HCT116 (cell line): ENCODE measurements at regions not wholly inside any gene's neighbourhood (a gene's known extent, or its start where the extent isn't known, plus 50 kb on each side); places are given as distances from the start of the nearest gene placed in this dataset.

ENCODE experiments used
- ATAC-seq: fragments of 200-7000 bp; cut with Tn5 transposase; 2 replicates; pipeline ENCODE4 v1.9.1; 2020; ENCODE audit warnings: mild to moderate bottlenecking, moderate library complexity
- BruUV-seq: library from RNA; stranded (reverse); fragments of 400-500 nt; replicated peaks from 2 replicates; lab custom pipeline; 2021; lab: Mats Ljungman, UMichigan
- CTCF ChIA-PET: fragments of 300-600 bp; sonication (Branson Sonifier 250); formaldehyde crosslinking; loops from one replicate; lab custom pipeline; 2021; ENCODE audit warnings: antibody characterized with exemption; lab: Charles Lee
- POLR2A ChIA-PET: fragments of 300-600, 350-600 bp; sonication (Branson Sonifier 250); formaldehyde crosslinking; loops from one replicate; lab custom pipeline; 2021; ENCODE audit warnings: antibody characterized with exemption; lab: Charles Lee
- RAD21 ChIA-PET, 2 experiments: fragments of 300-600 bp; sonication (Branson Sonifier 250); formaldehyde crosslinking; loops; one replicate each; lab custom pipeline; 2023; ENCODE audit warnings: low total read pairs in 2 of 2; ENCODE audit not compliant: uncharacterized antibody in 2 of 2, unreplicated experiment in 2 of 2, low non-redundant PET in 1 of 2; lab: Charles Lee
- DNase-seq: peaks from one replicate; pipeline ENCODE4 v3.0.0-alpha.2; 2010; ENCODE audit warnings: low read depth, low spot score
- H2AFZ ChIP-seq: fragments of 200-600 bp; shearing (Covaris generic), sonication (generic); 2 replicates; pipeline ENCODE4 v1.6.1; 2017; ENCODE audit warnings: low read depth, mixed run types, mixed read lengths, antibody characterized with exemption, low read length; ENCODE audit not compliant: poor library complexity, severe bottlenecking
- H3K27ac ChIP-seq: 2 replicates; pipeline ENCODE4 v1.5.1; 2012; ENCODE audit warnings: low read depth, low read length
- H3K27me3 ChIP-seq: fragments of 200-600 bp; sonication (generic); 2 replicates; pipeline ENCODE4 v1.6.1; 2016; ENCODE audit warnings: mixed run types, low read length, mixed read lengths; ENCODE audit not compliant: insufficient read depth
- H3K36me3 ChIP-seq, 2 experiments: fragments of 200-500 bp in 1 of 2; fragments of 200-600 bp in 1 of 2; sonication (Bioruptor generic) in 1 of 2; sonication (generic) in 1 of 2; 2 replicates each; pipeline versions ENCODE4 v1.5.1 to v1.6.1; 2014 to 2016; ENCODE audit warnings: low read length in 2 of 2, inconsistent platforms in 1 of 2, mixed read lengths in 1 of 2, mixed run types in 1 of 2; ENCODE audit not compliant: insufficient read depth in 2 of 2, control insufficient read depth in 1 of 2
- H3K4me1 ChIP-seq, 2 experiments: fragments of 200-600 bp in 1 of 2; sonication (generic) in 1 of 2; 2 replicates each; pipeline versions ENCODE4 v1.5.1 to v1.6.1; 2012 to 2017; ENCODE audit warnings: low read length in 2 of 2, inconsistent platforms in 1 of 2, mild to moderate bottlenecking in 1 of 2, mixed read lengths in 1 of 2, mixed run types in 1 of 2, moderate library complexity in 1 of 2; ENCODE audit not compliant: insufficient read depth in 2 of 2, control insufficient read depth in 1 of 2
- H3K4me2 ChIP-seq: fragments of 200-600 bp; sonication (generic); 2 replicates; pipeline ENCODE4 v1.6.1; 2017; ENCODE audit warnings: mixed run types, low read length, mixed read lengths
- H3K4me3 ChIP-seq, 2 experiments: fragments of 200-600 bp in 1 of 2; sonication (generic) in 1 of 2; replicated peaks in 1 of 2; 2 replicates each; pipeline ENCODE4 v1.5.1; 2011 to 2016; ENCODE audit warnings: low read length in 2 of 2, control low read depth in 1 of 2, low read depth in 1 of 2, mild to moderate bottlenecking in 1 of 2, mixed read lengths in 1 of 2, mixed run types in 1 of 2
- H3K79me2 ChIP-seq: fragments of 200-600 bp; sonication (generic); 2 replicates; pipeline ENCODE4 v1.6.1; 2017; ENCODE audit warnings: mild to moderate bottlenecking, mixed run types, low read length, moderate library complexity, mixed read lengths; ENCODE audit not compliant: insufficient read depth
- H3K9ac ChIP-seq: fragments of 200-600 bp; sonication (generic); 2 replicates; pipeline ENCODE4 v1.6.1; 2016; ENCODE audit warnings: low read length, mixed read lengths
- H3K9me2 ChIP-seq: fragments of 200-600 bp; sonication (generic), shearing (Covaris generic); 2 replicates; pipeline ENCODE4 v1.6.1; 2017; ENCODE audit warnings: mixed run types, mild to moderate bottlenecking, moderate library complexity; ENCODE audit not compliant: insufficient read depth
- H3K9me3 ChIP-seq, 2 experiments: fragments of 200-500 bp in 1 of 2; fragments of 200-600 bp in 1 of 2; sonication (Bioruptor generic) in 1 of 2; sonication (generic) in 1 of 2; 2 replicates each; pipeline ENCODE4 v1.6.1; 2014 to 2017; ENCODE audit warnings: low read length in 2 of 2, mixed read lengths in 2 of 2, inconsistent platforms in 1 of 2, low read depth in 1 of 2, mild to moderate bottlenecking in 1 of 2, mixed run types in 1 of 2, moderate library complexity in 1 of 2; ENCODE audit not compliant: control insufficient read depth in 1 of 2, insufficient read depth in 1 of 2
- H4K20me1 ChIP-seq: fragments of 200-600 bp; sonication (generic), shearing (Covaris generic); 2 replicates; pipeline ENCODE4 v1.6.1; 2017; ENCODE audit warnings: mixed run types, mild to moderate bottlenecking, moderate library complexity; ENCODE audit not compliant: insufficient read depth
- ATF3 ChIP-seq: IDR thresholded peaks from 2 replicates; pipeline ENCODE4 v1.6.1; 2012
- CBX3 ChIP-seq: IDR thresholded peaks from 2 replicates; pipeline ENCODE4 v1.6.1; 2012; ENCODE audit warnings: low read depth
- CEBPB ChIP-seq: IDR thresholded peaks from 2 replicates; pipeline ENCODE4 v1.6.1; 2012; ENCODE audit warnings: low read depth
- CTCF ChIP-seq, 3 experiments: fragments of 200-600 bp in 1 of 3; sonication (generic) in 1 of 3; IDR thresholded peaks in 2 of 3; conservative IDR thresholded peaks in 1 of 3; 2 replicates each; pipeline ENCODE4 v1.5.1; 2012 to 2017; ENCODE audit warnings: low read depth in 2 of 3, low read length in 2 of 3, antibody characterized with exemption in 1 of 3, borderline replicate concordance in 1 of 3, control low read depth in 1 of 3, mild to moderate bottlenecking in 1 of 3, mixed read lengths in 1 of 3, mixed run types in 1 of 3, moderate library complexity in 1 of 3; ENCODE audit not compliant: insufficient read depth in 1 of 3
- EGR1 ChIP-seq: IDR thresholded peaks from 2 replicates; pipeline ENCODE4 v1.6.1; 2012; ENCODE audit warnings: low read depth
- ELF1 ChIP-seq: IDR thresholded peaks from 2 replicates; pipeline ENCODE4 v1.6.1; 2012; ENCODE audit warnings: low read depth, borderline replicate concordance
- EZH2 ChIP-seq: fragments of 200-600 bp; sonication (generic); IDR thresholded peaks from 2 replicates; pipeline ENCODE4 v1.6.1; 2017; ENCODE audit warnings: antibody characterized with exemption, mixed run types
- EZH2phosphoT487 ChIP-seq: fragments of 200-600 bp; IDR thresholded peaks from 2 replicates; pipeline ENCODE4 v1.6.1; 2018; ENCODE audit warnings: antibody characterized with exemption, borderline replicate concordance
- POLR2AphosphoS5 ChIP-seq: IDR thresholded peaks from 2 replicates; pipeline ENCODE4 v1.6.1; 2011; ENCODE audit warnings: mild to moderate bottlenecking, low read depth, low read length, moderate library complexity
- RAD21 ChIP-seq: IDR thresholded peaks from 2 replicates; pipeline ENCODE4 v1.6.1; 2012; ENCODE audit warnings: low read depth, mild to moderate bottlenecking
- SIN3A ChIP-seq: IDR thresholded peaks from 2 replicates; pipeline ENCODE4 v1.6.1; 2012; ENCODE audit warnings: low read depth
- YY1 ChIP-seq: IDR thresholded peaks from 2 replicates; pipeline ENCODE4 v1.6.1; 2011; ENCODE audit warnings: low read length, low read depth, moderate library complexity, mild to moderate bottlenecking; ENCODE audit not compliant: insufficient replicate concordance; ENCODE audit errors: extremely low read depth
- ZBTB33 ChIP-seq: IDR thresholded peaks from 2 replicates; pipeline ENCODE4 v1.6.1; 2011; ENCODE audit warnings: mild to moderate bottlenecking, low read length, moderate library complexity; ENCODE audit not compliant: insufficient replicate concordance; ENCODE audit errors: extremely low read depth
- ZFX ChIP-seq: fragments of 450-650 bp; IDR thresholded peaks from 2 replicates; pipeline ENCODE4 v1.6.1; 2017
- intact Hi-C: fragments of 100-400 bp; cut with micrococcal nuclease; formaldehyde crosslinking; loops from 2 replicates; pipeline ENCODE4 v1.10.0; 2022

- ChIA-PET RAD21 (no interaction called here), POLR2A (no interaction called here), CTCF (no interaction called here)
- Histone ChIP-seq H2AFZ (peak overlapping the region; percentile 89), H3K4me3 (no peak overlapping the region), H3K9me3 (no peaks in the 10 kb centered on the region), H3K79me2 (no peaks in the 10 kb centered on the region), H3K36me3 (no peaks in the 10 kb centered on the region), H3K4me1 (peaks cover 30 to 46% of the 10 kb centered on the region in 2 experiments), H3K9me2 (no peaks in the 10 kb centered on the region), H3K9ac (no peak overlapping the region), H3K4me2 (peak overlapping the region; percentile 29), H4K20me1 (no peaks in the 10 kb centered on the region), H3K27me3 (no peaks in the 10 kb centered on the region), H3K27ac (no peak overlapping the region)
- no TSS peak for BruUV-seq
- intact Hi-C loops = no loop called here
- TF ChIP-seq EZH2 (no peak), POLR2AphosphoS5 (no peak), SIN3A (no peak), ZFX (no peak), YY1 (no peak), EGR1 (no peak)
- no peak for ATAC-seq
- DNase-seq = no peak
Observed at GRCh38 chr7:94303118-94303517, 91.6 kb upstream of the COL1A2 start.

GRCh38 chr7:94303695-94304094 is 91.0 kb upstream of the COL1A2 start:
- Histone ChIP-seq H3K27me3 (no peaks in the 10 kb centered on the region), H2AFZ (peak overlapping the region; percentile 89), H3K79me2 (no peaks in the 10 kb centered on the region), H3K4me1 (peaks cover 30 to 46% of the 10 kb centered on the region in 2 experiments), H3K36me3 (no peaks in the 10 kb centered on the region), H3K9ac (no peak overlapping the region), H3K4me3 (no peak overlapping the region), H4K20me1 (no peaks in the 10 kb centered on the region), H3K27ac (no peak overlapping the region), H3K4me2 (peak overlapping the region; percentile 29), H3K9me3 (no peaks in the 10 kb centered on the region), H3K9me2 (no peaks in the 10 kb centered on the region)
- ATAC-seq (no peak), DNase-seq (no peak)
- RAD21 ChIA-PET = no interaction called here
- intact Hi-C loops = no loop called here
- CTCF ChIA-PET = no interaction called here
- POLR2A ChIA-PET = no interaction called here
- no TSS peak for BruUV-seq
- TF ChIP-seq ZFX = no peak
- TF ChIP-seq CEBPB = no peak
- no peak for TF ChIP-seq RAD21
- TF ChIP-seq EGR1 = no peak
- no peak for TF ChIP-seq ELF1
- no peak for TF ChIP-seq EZH2phosphoT487
- TF ChIP-seq POLR2AphosphoS5 = no peak
- TF ChIP-seq CTCF (IDR thresholded peaks at IDR 0.05 in 2 of 3, conservative IDR thresholded peaks at IDR 0.05 in 1 of 3; ENCODE audit: borderline replicate concordance in 1 of 3, insufficient read depth in 1 of 3, low read depth in 2 of 3, low read length in 2 of 3) = no peak
- peak; percentile 28; the same call in 1 of the 2 replicates for TF ChIP-seq CBX3
- TF ChIP-seq SIN3A = no peak
- TF ChIP-seq ATF3 = no peak
- no peak for TF ChIP-seq YY1
- no peak for TF ChIP-seq ZBTB33
